Activated naive CD8-positive, alpha-beta T cell (primary cell): ENCODE measurements at regions not wholly inside any gene's neighbourhood (a gene's known extent, or its start where the extent isn't known, plus 50 kb on each side); places are given as distances from the start of the nearest gene placed in this dataset.

ENCODE experiments used
- H3K27ac Mint-ChIP-seq: one replicate; pipeline ENCODE4 v1.8.0; 2021; ENCODE audit warnings: mixed read lengths
- H3K27me3 Mint-ChIP-seq: one replicate; pipeline ENCODE4 v1.8.0; 2021; ENCODE audit warnings: mixed read lengths
- H3K36me3 Mint-ChIP-seq: one replicate; pipeline ENCODE4 v1.8.0; 2021; ENCODE audit warnings: mixed read lengths
- H3K4me1 Mint-ChIP-seq: one replicate; pipeline ENCODE4 v1.8.0; 2021; ENCODE audit warnings: low read depth, mixed read lengths
- H3K4me3 Mint-ChIP-seq: one replicate; pipeline ENCODE4 v1.8.0; 2021; ENCODE audit warnings: mild to moderate bottlenecking, mixed read lengths
- H3K9me3 Mint-ChIP-seq: one replicate; pipeline ENCODE4 v1.8.0; 2021; ENCODE audit warnings: low read depth, mixed read lengths

DNA sequence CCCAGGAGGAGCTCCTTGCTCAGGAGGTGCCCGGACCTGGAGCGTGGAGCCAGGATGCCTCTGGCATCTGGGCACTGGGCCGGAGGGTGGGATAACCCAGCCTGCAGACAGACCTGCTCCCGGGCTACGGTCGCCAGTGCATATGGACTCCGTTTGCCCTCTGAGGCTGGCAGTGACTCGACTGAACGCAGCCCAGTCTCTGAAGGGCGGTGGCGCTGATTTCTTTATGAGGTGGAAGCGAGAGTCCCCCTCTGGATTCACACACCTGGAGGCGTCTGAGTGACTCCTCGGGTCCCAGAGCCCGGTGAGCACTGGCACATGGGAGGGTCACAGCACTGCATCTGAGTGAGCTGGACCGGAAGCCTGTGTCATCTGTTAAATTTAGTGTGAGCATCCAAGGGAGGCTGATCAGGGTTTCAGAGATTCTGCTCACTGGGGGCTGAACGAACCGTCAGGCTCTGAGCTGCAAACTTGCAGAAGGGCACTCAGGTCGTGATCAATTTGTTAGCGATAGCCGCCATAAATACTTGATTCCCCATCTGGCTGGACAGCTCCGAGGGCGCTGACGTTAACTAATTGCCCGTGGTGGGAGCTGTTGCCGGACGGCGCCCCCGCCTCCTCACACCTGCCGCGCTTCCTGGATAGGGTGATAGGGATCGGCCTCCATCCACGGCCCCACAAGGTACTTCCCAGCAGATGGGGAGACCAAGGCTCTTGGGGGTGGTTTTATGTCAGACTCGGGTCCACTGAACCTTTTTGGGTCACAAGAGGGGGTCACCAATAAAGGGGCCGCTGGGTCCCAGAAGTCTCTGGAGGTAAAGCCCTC is 60.7 kb upstream of the TTC34 start:
- peaks cover 1% of the 10 kb centered on the region for H3K4me1 Mint-ChIP-seq
- no peaks in the 10 kb centered on the region for H3K36me3 Mint-ChIP-seq
- no peaks in the 10 kb centered on the region for H3K9me3 Mint-ChIP-seq
- no peak overlapping the region for H3K4me3 Mint-ChIP-seq
- no peak overlapping the region for H3K27ac Mint-ChIP-seq
- no peaks in the 10 kb centered on the region for H3K27me3 Mint-ChIP-seq

DNA sequence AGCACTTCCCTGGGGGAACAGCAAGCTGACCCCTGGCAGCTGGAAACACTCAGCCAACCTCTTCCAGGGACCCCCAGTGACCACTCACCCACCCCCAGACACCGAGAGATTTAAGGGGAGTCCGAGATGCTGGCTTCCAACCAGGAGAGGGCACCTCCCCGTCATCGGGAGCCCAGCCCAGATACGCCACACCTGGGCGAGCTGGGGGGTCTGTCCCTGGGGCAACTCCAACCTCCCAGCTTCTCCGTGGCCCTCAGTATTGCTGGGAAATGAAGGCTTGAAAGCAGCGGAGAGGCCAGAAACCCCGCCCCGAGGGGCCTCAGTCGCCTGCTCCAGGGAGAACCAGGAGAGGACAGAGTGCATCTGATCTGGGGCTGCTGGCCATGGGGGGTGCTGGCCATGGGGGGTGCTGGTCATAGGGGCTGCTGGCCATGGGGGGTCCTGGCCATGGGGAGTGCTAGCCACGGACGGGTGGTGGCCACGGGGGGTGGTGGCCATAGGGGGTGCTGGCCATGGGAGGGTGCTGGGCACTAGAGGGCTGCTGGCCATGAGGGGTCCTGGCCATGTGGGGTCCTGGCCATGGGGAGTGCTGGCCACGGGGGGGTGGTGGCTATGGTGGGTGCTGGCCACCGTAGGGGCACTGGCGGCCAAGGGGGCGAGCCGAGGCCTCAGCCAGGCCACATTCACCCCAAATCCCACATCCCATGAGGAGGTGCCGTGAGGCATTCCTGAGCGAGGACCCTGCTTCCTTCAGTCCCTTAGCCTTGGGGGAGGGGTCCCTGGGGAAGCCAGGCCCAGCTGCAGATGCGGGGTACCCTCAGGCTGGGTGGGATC is 61.5 kb upstream of the TTC34 start:
- H3K4me1 Mint-ChIP-seq: peaks cover 3% of the 10 kb centered on the region
- H3K27ac Mint-ChIP-seq: no peak overlapping the region
- no peaks in the 10 kb centered on the region for H3K27me3 Mint-ChIP-seq
- no peaks in the 10 kb centered on the region for H3K9me3 Mint-ChIP-seq
- H3K36me3 Mint-ChIP-seq: no peaks in the 10 kb centered on the region
- no peak overlapping the region for H3K4me3 Mint-ChIP-seq

DNA sequence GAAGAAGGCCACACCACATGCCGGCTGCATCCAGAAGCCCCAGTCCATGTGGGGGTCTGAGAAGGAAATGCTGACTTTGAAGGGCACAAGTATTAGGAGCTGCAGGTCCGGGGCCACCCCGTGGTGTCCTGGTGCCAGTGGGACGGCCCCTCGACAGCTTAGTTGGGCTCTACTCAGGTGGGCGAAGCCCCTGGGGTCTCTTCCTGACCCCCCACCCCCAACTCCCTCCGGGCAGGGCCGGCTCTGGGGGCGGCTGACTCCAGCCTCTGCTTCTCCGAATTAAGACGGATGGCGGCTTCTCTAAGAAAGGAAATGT is 62.1 kb upstream of the TTC34 start:
- Mint-ChIP-seq H3K9me3 (no peaks in the 10 kb centered on the region), H3K4me1 (peaks cover 3% of the 10 kb centered on the region), H3K4me3 (no peak overlapping the region), H3K27ac (no peak overlapping the region), H3K27me3 (no peaks in the 10 kb centered on the region), H3K36me3 (no peaks in the 10 kb centered on the region)

DNA sequence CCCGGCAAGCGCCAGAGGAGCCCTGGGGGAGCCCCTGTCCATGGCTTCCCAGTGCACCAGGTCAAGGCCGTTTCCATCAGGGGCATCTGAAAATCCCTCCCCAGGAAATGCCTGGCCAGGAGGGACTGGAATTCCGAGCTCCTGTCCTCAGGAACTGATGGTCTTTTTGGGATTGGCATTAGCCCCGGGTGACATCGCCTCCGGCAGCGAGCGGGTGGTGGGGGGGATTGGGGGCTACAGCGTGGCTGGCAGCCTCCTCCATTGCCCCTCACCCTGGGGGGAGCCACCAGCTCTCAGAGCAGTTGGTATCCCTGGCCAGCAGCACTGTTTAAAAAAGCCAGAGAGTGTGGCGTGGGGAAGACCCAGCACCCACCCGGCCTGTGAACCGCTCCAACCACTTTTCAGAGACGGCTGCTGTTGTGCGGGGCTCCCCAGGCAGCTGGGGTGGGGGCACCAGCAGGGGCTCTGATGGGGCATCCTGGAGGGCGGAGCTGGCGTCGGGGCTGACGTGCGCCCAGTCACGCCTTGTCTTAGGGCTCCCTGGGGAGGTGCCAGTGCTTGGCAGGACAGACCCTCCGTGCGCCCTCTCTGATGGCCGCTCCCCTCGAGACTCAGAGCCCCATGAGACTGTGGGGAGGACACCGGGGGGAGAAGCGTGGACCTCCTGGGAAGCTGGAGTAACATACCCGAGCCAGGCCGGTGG is 62.9 kb upstream of the TTC34 start:
- H3K4me3 Mint-ChIP-seq: no peak overlapping the region
- no peaks in the 10 kb centered on the region for H3K27me3 Mint-ChIP-seq
- no peaks in the 10 kb centered on the region for H3K9me3 Mint-ChIP-seq
- H3K4me1 Mint-ChIP-seq: peaks cover 6% of the 10 kb centered on the region
- no peak overlapping the region for H3K27ac Mint-ChIP-seq
- H3K36me3 Mint-ChIP-seq: no peaks in the 10 kb centered on the region

GRCh38 chr1:2865000-2865399 is 63.5 kb upstream of the TTC34 start:
- H3K36me3 Mint-ChIP-seq: no peaks in the 10 kb centered on the region
- H3K27ac Mint-ChIP-seq: no peak overlapping the region
- H3K4me1 Mint-ChIP-seq: peaks cover 6% of the 10 kb centered on the region
- no peak overlapping the region for H3K4me3 Mint-ChIP-seq
- no peaks in the 10 kb centered on the region for H3K9me3 Mint-ChIP-seq
- no peaks in the 10 kb centered on the region for H3K27me3 Mint-ChIP-seq

- H3K9me3 Mint-ChIP-seq: no peaks in the 10 kb centered on the region
- H3K4me1 Mint-ChIP-seq: peaks cover 6% of the 10 kb centered on the region
- no peak overlapping the region for H3K4me3 Mint-ChIP-seq
- H3K27me3 Mint-ChIP-seq: no peaks in the 10 kb centered on the region
- H3K27ac Mint-ChIP-seq: no peak overlapping the region
- no peaks in the 10 kb centered on the region for H3K36me3 Mint-ChIP-seq
These were observed 64.3 kb upstream of the TTC34 start for GRCh38 chr1:2865571-2866421.

DNA sequence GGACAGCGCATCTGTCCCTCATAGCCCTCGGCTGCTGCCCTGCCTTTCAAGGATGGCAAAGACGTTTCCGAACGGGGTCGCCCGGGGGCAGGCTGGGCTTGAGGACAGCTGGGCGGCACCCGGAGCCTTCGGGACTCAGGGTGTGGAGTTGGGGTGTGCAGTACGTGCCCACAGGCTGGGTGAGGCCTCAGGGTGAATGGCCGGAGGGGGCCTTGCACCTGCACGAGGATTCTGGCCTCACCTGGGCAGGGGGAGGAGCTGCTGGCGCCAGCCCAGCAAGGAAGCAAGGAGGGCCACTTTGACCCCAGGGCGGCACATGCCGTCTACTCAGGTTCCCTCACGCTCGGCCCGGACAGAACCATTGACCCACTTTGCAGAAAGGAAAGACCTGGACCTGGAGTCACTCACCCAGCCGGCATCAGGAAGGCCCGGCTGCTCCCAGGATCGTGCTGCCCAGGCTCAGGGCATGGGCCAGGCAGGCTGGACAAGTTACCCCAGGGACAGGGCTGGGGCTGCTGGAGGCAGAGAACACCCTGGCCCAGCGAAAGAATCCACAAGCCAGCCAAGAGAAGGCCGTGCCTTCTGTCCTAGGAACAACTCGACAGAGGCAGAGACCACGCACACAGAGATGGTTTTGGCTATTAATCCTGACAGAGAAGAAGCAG is 65.1 kb upstream of the TTC34 start:
- no peaks in the 10 kb centered on the region for H3K9me3 Mint-ChIP-seq
- no peaks in the 10 kb centered on the region for H3K27me3 Mint-ChIP-seq
- H3K4me1 Mint-ChIP-seq: peaks cover 6% of the 10 kb centered on the region
- H3K27ac Mint-ChIP-seq: no peak overlapping the region
- peaks cover 2% of the 10 kb centered on the region for H3K36me3 Mint-ChIP-seq
- H3K4me3 Mint-ChIP-seq: no peak overlapping the region

DNA sequence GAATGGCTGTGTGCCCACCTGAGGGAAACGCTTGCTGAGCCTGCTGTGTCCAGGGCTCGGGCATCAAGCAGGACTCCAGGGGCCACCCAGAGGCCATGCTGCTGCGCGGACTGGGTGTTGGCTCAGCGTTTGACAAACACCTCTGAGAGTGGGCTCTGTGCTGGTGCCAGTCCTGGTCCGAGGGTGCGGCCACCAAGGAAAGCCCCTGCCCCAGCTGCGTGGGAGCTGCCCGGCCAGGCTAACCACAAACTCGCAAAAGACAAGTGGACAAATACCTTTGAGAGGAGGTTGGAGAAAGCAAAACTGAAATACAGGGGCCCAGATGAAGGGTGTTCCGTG is 65.6 kb upstream of the TTC34 start:
- Mint-ChIP-seq H3K27ac (no peak overlapping the region), H3K27me3 (no peaks in the 10 kb centered on the region), H3K4me1 (peaks cover 6% of the 10 kb centered on the region), H3K9me3 (no peaks in the 10 kb centered on the region), H3K4me3 (no peak overlapping the region), H3K36me3 (peaks cover 2% of the 10 kb centered on the region)

- no peaks in the 10 kb centered on the region for H3K27me3 Mint-ChIP-seq
- H3K36me3 Mint-ChIP-seq: peaks cover 2% of the 10 kb centered on the region
- no peaks in the 10 kb centered on the region for H3K9me3 Mint-ChIP-seq
- no peak overlapping the region for H3K4me3 Mint-ChIP-seq
- H3K27ac Mint-ChIP-seq: no peak overlapping the region
- peaks cover 6% of the 10 kb centered on the region for H3K4me1 Mint-ChIP-seq
These were observed 66.4 kb upstream of the TTC34 start for GRCh38 chr1:2867861-2868260.

GRCh38 chr1:2868571-2869195 is 67.2 kb upstream of the TTC34 start:
- Mint-ChIP-seq H3K27me3 (no peaks in the 10 kb centered on the region), H3K4me1 (peaks cover 6% of the 10 kb centered on the region), H3K9me3 (no peaks in the 10 kb centered on the region), H3K27ac (no peak overlapping the region), H3K36me3 (peaks cover 2% of the 10 kb centered on the region), H3K4me3 (no peak overlapping the region)

GRCh38 chr1:2871246-2871815 is 69.8 kb upstream of the TTC34 start:
- Mint-ChIP-seq H3K27ac (no peak overlapping the region), H3K4me3 (no peak overlapping the region), H3K4me1 (peaks cover 6% of the 10 kb centered on the region), H3K36me3 (peaks cover 2% of the 10 kb centered on the region), H3K27me3 (no peaks in the 10 kb centered on the region), H3K9me3 (no peaks in the 10 kb centered on the region)

- Mint-ChIP-seq H3K4me3 (no peak overlapping the region), H3K4me1 (no peaks in the 10 kb centered on the region), H3K27me3 (no peaks in the 10 kb centered on the region), H3K27ac (no peak overlapping the region), H3K9me3 (no peaks in the 10 kb centered on the region), H3K36me3 (peaks cover 2% of the 10 kb centered on the region)
These were observed 72.7 kb upstream of the TTC34 start for GRCh38 chr1:2874207-2874606.

GRCh38 chr1:2874607-2875480 is 73.4 kb upstream of the TTC34 start:
- H3K36me3 Mint-ChIP-seq: peaks cover 2% of the 10 kb centered on the region
- no peaks in the 10 kb centered on the region for H3K9me3 Mint-ChIP-seq
- no peaks in the 10 kb centered on the region for H3K27me3 Mint-ChIP-seq
- no peak overlapping the region for H3K4me3 Mint-ChIP-seq
- H3K4me1 Mint-ChIP-seq: no peaks in the 10 kb centered on the region
- H3K27ac Mint-ChIP-seq: no peak overlapping the region
